IMR-90 (cell line): ENCODE measurements at regions not wholly inside any gene's neighbourhood (a gene's known extent, or its start where the extent isn't known, plus 50 kb on each side); places are given as distances from the start of the nearest gene placed in this dataset.

ENCODE experiments used
- ATAC-seq: fragments of 200-7000 bp; cut with Tn5 transposase; 2 replicates; pipeline ENCODE4 v1.9.1; 2020; ENCODE audit warnings: low read depth, mild to moderate bottlenecking, moderate library complexity
- BruUV-seq: library from RNA; stranded (reverse); fragments of 400-500 nt; replicated peaks from 2 replicates; lab custom pipeline; 2021; lab: Mats Ljungman, UMichigan
- CTCF ChIA-PET: fragments of 300-600 bp; formaldehyde crosslinking; extraction: SDS; loops from one replicate; lab custom pipeline; 2021; ENCODE audit warnings: antibody characterized with exemption; lab: Yijun Ruan, JAX
- POLR2A ChIA-PET: fragments of 300-600 bp; sonication (Branson Sonifier 250); formaldehyde crosslinking; loops from one replicate; lab custom pipeline; 2022; ENCODE audit warnings: antibody characterized with exemption; ENCODE audit not compliant: unreplicated experiment; lab: Charles Lee
- DNase-seq: peaks from one replicate; pipeline ENCODE4 v3.0.0; 2013
- H2AFZ ChIP-seq: replicated peaks from 2 replicates; pipeline ENCODE3; 2013; ENCODE audit warnings: low read length, mild to moderate bottlenecking; ENCODE audit not compliant: poor library complexity
- H2AK5ac ChIP-seq: 2 replicates; pipeline ENCODE4 v1.6.1; 2013; ENCODE audit warnings: low read depth, low read length, inconsistent platforms
- H2AK9ac ChIP-seq: replicated peaks from 2 replicates; pipeline ENCODE3; 2013; ENCODE audit warnings: mild to moderate bottlenecking, low read depth, low read length, moderate library complexity; ENCODE audit not compliant: poor library complexity
- H2BK120ac ChIP-seq: 2 replicates; pipeline ENCODE4 v1.6.1; 2013; ENCODE audit warnings: low read depth, low read length, inconsistent platforms
- H2BK15ac ChIP-seq: 3 replicates; pipeline ENCODE4 v1.6.1; 2013; ENCODE audit warnings: low read depth, low read length, inconsistent platforms
- H2BK20ac ChIP-seq: 2 replicates; pipeline ENCODE4 v1.6.1; 2013; ENCODE audit warnings: low read depth, mild to moderate bottlenecking, inconsistent platforms, low read length, moderate library complexity
- H2BK5ac ChIP-seq: 2 replicates; pipeline ENCODE4 v1.6.1; 2013; ENCODE audit warnings: mild to moderate bottlenecking, low read depth, low read length, inconsistent platforms; ENCODE audit not compliant: poor library complexity, severe bottlenecking
- H3K14ac ChIP-seq: replicated peaks from 2 replicates; pipeline ENCODE4 v1.6.1; 2013; ENCODE audit warnings: low read depth, low read length, inconsistent platforms
- H3K18ac ChIP-seq: 2 replicates; pipeline ENCODE4 v1.6.1; 2013; ENCODE audit warnings: low read depth, low read length, control low read depth
- H3K23ac ChIP-seq: 2 replicates; pipeline ENCODE4 v1.6.1; 2013; ENCODE audit warnings: low read depth, low read length, inconsistent platforms
- H3K27ac ChIP-seq: 2 replicates; pipeline ENCODE4 v1.5.1; 2013; ENCODE audit warnings: mild to moderate bottlenecking, control low read depth, low read length; ENCODE audit not compliant: insufficient read depth
- H3K27me3 ChIP-seq: 2 replicates; pipeline ENCODE4 v1.6.1; 2013; ENCODE audit warnings: low read length; ENCODE audit not compliant: control insufficient read depth, insufficient read depth
- H3K36me3 ChIP-seq: 2 replicates; pipeline ENCODE4 v1.6.1; 2013; ENCODE audit warnings: low read length, mixed read lengths; ENCODE audit not compliant: control insufficient read depth, insufficient read depth
- H3K4ac ChIP-seq: 2 replicates; pipeline ENCODE4 v1.6.1; 2013; ENCODE audit warnings: low read depth, low read length, inconsistent platforms
- H3K4me1 ChIP-seq: 2 replicates; pipeline ENCODE4 v1.6.1; 2013; ENCODE audit warnings: low read length, mixed read lengths; ENCODE audit not compliant: control insufficient read depth, insufficient read depth
- H3K4me2 ChIP-seq: 2 replicates; pipeline ENCODE4 v1.6.1; 2013; ENCODE audit warnings: low read depth, mild to moderate bottlenecking, control low read depth, low read length, moderate library complexity
- H3K4me3 ChIP-seq: 2 replicates; pipeline ENCODE4 v1.5.1; 2013; ENCODE audit warnings: low read depth, mild to moderate bottlenecking, control low read depth, low read length, moderate library complexity; ENCODE audit not compliant: insufficient read depth
- H3K56ac ChIP-seq: 2 replicates; pipeline ENCODE4 v1.6.1; 2013; ENCODE audit warnings: low read length, inconsistent platforms; ENCODE audit not compliant: insufficient read depth; ENCODE audit errors: extremely low read depth
- H3K79me1 ChIP-seq, 2 experiments: 2 replicates each; pipeline ENCODE4 v1.6.1; 2013; ENCODE audit warnings: low read length in 2 of 2, inconsistent platforms in 1 of 2, low read depth in 1 of 2
- H3K9ac ChIP-seq: 2 replicates; pipeline ENCODE4 v1.6.1; 2013; ENCODE audit warnings: low read depth, low read length, control low read depth
- H3K9me1 ChIP-seq: 2 replicates; pipeline ENCODE4 v1.6.1; 2013; ENCODE audit warnings: low read length, inconsistent platforms; ENCODE audit not compliant: insufficient read depth
- H3K9me3 ChIP-seq: 2 replicates; pipeline ENCODE4 v1.6.1; 2013; ENCODE audit warnings: low read length; ENCODE audit not compliant: control insufficient read depth, insufficient read depth
- H4K20me1 ChIP-seq: 2 replicates; pipeline ENCODE4 v1.6.1; 2013; ENCODE audit warnings: low read length, inconsistent platforms; ENCODE audit not compliant: insufficient read depth
- H4K5ac ChIP-seq: 2 replicates; pipeline ENCODE4 v1.6.1; 2013; ENCODE audit warnings: mild to moderate bottlenecking, low read depth, low read length, control low read depth
- H4K8ac ChIP-seq, 2 experiments: 2 replicates each; pipeline ENCODE4 v1.6.1; 2013; ENCODE audit warnings: low read depth in 2 of 2, low read length in 2 of 2, control low read depth in 1 of 2, inconsistent platforms in 1 of 2
- H4K91ac ChIP-seq: 2 replicates; pipeline ENCODE4 v1.6.1; 2013; ENCODE audit warnings: low read depth, low read length, inconsistent platforms; ENCODE audit not compliant: insufficient read depth
- BHLHE40 ChIP-seq: fragments of 150-350 bp; IDR thresholded peaks from 2 replicates; pipeline ENCODE4 v1.6.1; 2016; ENCODE audit warnings: mild to moderate bottlenecking, low read depth, low read length
- CEBPB ChIP-seq: IDR thresholded peaks from 2 replicates; pipeline ENCODE4 v1.6.1; 2012; ENCODE audit warnings: low read depth, low read length, improper control_type of control experiment
- CHD1 ChIP-seq: IDR thresholded peaks from 2 replicates; pipeline ENCODE4 v1.6.1; 2012; ENCODE audit warnings: low read depth, low read length, improper control_type of control experiment
- ELK1 ChIP-seq: fragments of 150-350 bp; IDR thresholded peaks from 2 replicates; pipeline ENCODE4 v1.6.1; 2016; ENCODE audit warnings: low read depth, mild to moderate bottlenecking, low read length, moderate library complexity, borderline replicate concordance
- FOS ChIP-seq: fragments of 150-350 bp; IDR thresholded peaks from 2 replicates; pipeline ENCODE4 v1.6.1; 2016; ENCODE audit warnings: low read depth, low read length
- MAFK ChIP-seq: IDR thresholded peaks from 2 replicates; pipeline ENCODE4 v1.6.1; 2012; ENCODE audit warnings: low read depth, low read length, improper control_type of control experiment
- MAZ ChIP-seq: IDR thresholded peaks from 2 replicates; pipeline ENCODE4 v1.6.1; 2012; ENCODE audit warnings: low read depth, mild to moderate bottlenecking, low read length, improper control_type of control experiment, moderate library complexity, borderline replicate concordance
- MXI1 ChIP-seq: IDR thresholded peaks from 2 replicates; pipeline ENCODE4 v1.6.1; 2012; ENCODE audit warnings: low read depth, mild to moderate bottlenecking, low read length, moderate library complexity, borderline replicate concordance
- NFE2L2 ChIP-seq: fragments of 150-350 bp; IDR thresholded peaks from 2 replicates; pipeline ENCODE4 v1.6.1; 2016; ENCODE audit warnings: low read depth, mild to moderate bottlenecking, low read length
- POLR2A ChIP-seq: IDR thresholded peaks from 2 replicates; pipeline ENCODE4 v1.6.1; 2012; ENCODE audit warnings: mild to moderate bottlenecking, low read depth, low read length
- RAD21 ChIP-seq: IDR thresholded peaks from 2 replicates; pipeline ENCODE4 v1.6.1; 2012; ENCODE audit warnings: low read length, improper control_type of control experiment
- RCOR1 ChIP-seq: IDR thresholded peaks from 2 replicates; pipeline ENCODE4 v1.6.1; 2012; ENCODE audit warnings: mild to moderate bottlenecking, low read length, improper control_type of control experiment; ENCODE audit not compliant: insufficient replicate concordance
- RFX5 ChIP-seq: IDR thresholded peaks from 2 replicates; pipeline ENCODE4 v1.8.0; 2012; ENCODE audit warnings: low read depth, mild to moderate bottlenecking, low read length, moderate library complexity
- SMC3 ChIP-seq: fragments of 150-350 bp; IDR thresholded peaks from 2 replicates; pipeline ENCODE4 v1.6.1; 2016; ENCODE audit warnings: low read depth, mild to moderate bottlenecking, antibody characterized with exemption, low read length, moderate library complexity
- USF2 ChIP-seq: fragments of 150-350 bp; IDR thresholded peaks from 2 replicates; pipeline ENCODE4 v1.6.1; 2017; ENCODE audit warnings: mild to moderate bottlenecking, antibody characterized with exemption, low read length, low read depth
- WGBS, 2 experiments: methylation state at CpG; one replicate each; pipeline versions ENCODE4 v1.1.5 to v1.1.7; 2013; ENCODE audit warnings: missing lambda C conversion rate in 2 of 2; ENCODE audit not compliant: insufficient read length in 1 of 2; ENCODE audit errors: extremely low coverage in 2 of 2; 5-methylcytosine and 5-hydroxymethylcytosine counted together
- dilution Hi-C: fragments of 300-500 bp; cut with HindIII; formaldehyde crosslinking; loops from one replicate; pipeline ENCODE4 v1.14.3; 2018; ENCODE audit warnings: low sequenced_read_pairs; ENCODE audit not compliant: unreplicated experiment
- in situ Hi-C: fragments of 300-500 bp; cut with MboI; formaldehyde crosslinking; loops from 3 replicates; pipeline ENCODE4 v1.14.3; 2019; ENCODE audit warnings: low sequenced_read_pairs, inconsistent platforms, mixed read lengths
- intact Hi-C: fragments of 100-400 bp; cut with micrococcal nuclease; formaldehyde crosslinking; loops from 2 replicates; pipeline ENCODE4 v1.10.0; 2022
- TF ChIP-seq, protein P1 (sequence below): conservative IDR thresholded peaks from 2 replicates; pipeline ENCODE4 v1.5.1; 2012; ENCODE audit warnings: mild to moderate bottlenecking, low read depth, low read length, improper control_type of control experiment

- Histone ChIP-seq H3K79me1 (no peaks in the 10 kb centered on the region), H3K4me3 (no peak overlapping the region), H2BK20ac (no peak overlapping the region), H3K56ac (no peak overlapping the region), H3K4me2 (no peak overlapping the region), H3K9ac (no peak overlapping the region), H2BK120ac (no peak overlapping the region), H2AFZ (no peak overlapping the region), H2AK9ac (no peak overlapping the region), H3K14ac (no peak overlapping the region), H3K4me1 (no peaks in the 10 kb centered on the region), H3K18ac (no peak overlapping the region), H2AK5ac (no peak overlapping the region), H3K9me3 (no peaks in the 10 kb centered on the region), H4K5ac (no peak overlapping the region), H3K27ac (no peak overlapping the region), H3K23ac (no peak overlapping the region), H2BK5ac (no peak overlapping the region), H3K36me3 (no peaks in the 10 kb centered on the region), H4K8ac (no peak overlapping the region), H3K27me3 (no peaks in the 10 kb centered on the region), H2BK15ac (no peak overlapping the region), H3K4ac (no peak overlapping the region), H3K9me1 (no peaks in the 10 kb centered on the region), H4K20me1 (no peaks in the 10 kb centered on the region), H4K91ac (no peak overlapping the region)
- no TSS peak for BruUV-seq
- dilution Hi-C loops (no loop called here), intact Hi-C loops (no loop called here), in situ Hi-C loops (no loop called here)
- no CpG with 5 or more reads among the region's 1 CpG for WGBS, 2 experiments
- TF ChIP-seq RAD21 (no peak), RFX5 (no peak), BHLHE40 (no peak), RCOR1 (no peak), NFE2L2 (no peak), MXI1 (no peak), CEBPB (no peak), ELK1 (no peak), POLR2A (no peak), MAZ (no peak), USF2 (no peak), MAFK (no peak), FOS (no peak), SMC3 (no peak), CHD1 (no peak)
- TF ChIP-seq, protein P1, sequence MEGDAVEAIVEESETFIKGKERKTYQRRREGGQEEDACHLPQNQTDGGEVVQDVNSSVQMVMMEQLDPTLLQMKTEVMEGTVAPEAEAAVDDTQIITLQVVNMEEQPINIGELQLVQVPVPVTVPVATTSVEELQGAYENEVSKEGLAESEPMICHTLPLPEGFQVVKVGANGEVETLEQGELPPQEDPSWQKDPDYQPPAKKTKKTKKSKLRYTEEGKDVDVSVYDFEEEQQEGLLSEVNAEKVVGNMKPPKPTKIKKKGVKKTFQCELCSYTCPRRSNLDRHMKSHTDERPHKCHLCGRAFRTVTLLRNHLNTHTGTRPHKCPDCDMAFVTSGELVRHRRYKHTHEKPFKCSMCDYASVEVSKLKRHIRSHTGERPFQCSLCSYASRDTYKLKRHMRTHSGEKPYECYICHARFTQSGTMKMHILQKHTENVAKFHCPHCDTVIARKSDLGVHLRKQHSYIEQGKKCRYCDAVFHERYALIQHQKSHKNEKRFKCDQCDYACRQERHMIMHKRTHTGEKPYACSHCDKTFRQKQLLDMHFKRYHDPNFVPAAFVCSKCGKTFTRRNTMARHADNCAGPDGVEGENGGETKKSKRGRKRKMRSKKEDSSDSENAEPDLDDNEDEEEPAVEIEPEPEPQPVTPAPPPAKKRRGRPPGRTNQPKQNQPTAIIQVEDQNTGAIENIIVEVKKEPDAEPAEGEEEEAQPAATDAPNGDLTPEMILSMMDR: no peak
- ChIA-PET POLR2A (no interaction called here), CTCF (no interaction called here)
- DNase-seq: no peak
- no peak for ATAC-seq
Observed at GRCh38 chr2:34110392-34110791, 511.3 kb upstream of the FAM98A start.
